Caco-2 (cell line): ENCODE measurements at regions not wholly inside any gene's neighbourhood (a gene's known extent, or its start where the extent isn't known, plus 50 kb on each side); places are given as distances from the start of the nearest gene placed in this dataset.

Source experiments
- BruUV-seq: library from RNA; stranded (reverse); fragments of 400-500 nt; replicated peaks from 2 replicates; lab custom pipeline; 2021; lab: Mats Ljungman, UMichigan
- CTCF ChIA-PET: fragments of 300-600 bp; sonication (Branson Sonifier 250); formaldehyde crosslinking; loops from one replicate; lab custom pipeline; 2022; ENCODE audit warnings: antibody characterized with exemption; lab: Charles Lee
- POLR2A ChIA-PET: fragments of 300-600 bp; sonication (Branson Sonifier 250); formaldehyde crosslinking; loops from one replicate; lab custom pipeline; 2022; ENCODE audit warnings: antibody characterized with exemption; lab: Charles Lee
- DNase-seq, 2 experiments: peaks; one replicate each; pipeline versions ENCODE4 v3.0.0 to v3.0.0-alpha.2; 2020 to 2022
- H3K27me3 ChIP-seq: replicated peaks from 2 replicates; pipeline ENCODE4 v1.6.0; 2011; ENCODE audit warnings: low read length; ENCODE audit not compliant: control insufficient read depth, insufficient read depth
- H3K36me3 ChIP-seq: 2 replicates; pipeline ENCODE4 v1.5.1; 2011; ENCODE audit warnings: low read length; ENCODE audit not compliant: control insufficient read depth, insufficient read depth
- H3K4me1 ChIP-seq: fragments of 250-450 bp; sonication (Bioruptor Pico); 2 replicates; pipeline ENCODE4 v1.5.1; 2020; ENCODE audit warnings: mild to moderate bottlenecking
- H3K4me3 ChIP-seq: 2 replicates; pipeline ENCODE4 v1.5.1; 2011; ENCODE audit warnings: low read depth, mild to moderate bottlenecking, control low read depth, low read length
- H3K9me3 ChIP-seq: fragments of 250-450 bp; sonication (Bioruptor Pico); 2 replicates; pipeline ENCODE4 v1.5.1; 2020; ENCODE audit warnings: mild to moderate bottlenecking, moderate library complexity
- H3K27ac Mint-ChIP-seq: one replicate; pipeline ENCODE4 v1.8.0; 2022; ENCODE audit warnings: mixed read lengths; ENCODE audit not compliant: unreplicated experiment
- H3K27me3 Mint-ChIP-seq: one replicate; pipeline ENCODE4 v1.8.0; 2022; ENCODE audit warnings: mixed read lengths; ENCODE audit not compliant: insufficient read depth, unreplicated experiment
- H3K36me3 Mint-ChIP-seq: one replicate; pipeline ENCODE4 v1.8.0; 2022; ENCODE audit warnings: mild to moderate bottlenecking, mixed read lengths; ENCODE audit not compliant: insufficient read depth, unreplicated experiment
- H3K4me1 Mint-ChIP-seq: one replicate; pipeline ENCODE4 v1.8.0; 2022; ENCODE audit warnings: low read depth, mixed read lengths; ENCODE audit not compliant: unreplicated experiment
- H3K4me3 Mint-ChIP-seq: one replicate; pipeline ENCODE4 v1.8.0; 2022; ENCODE audit warnings: mild to moderate bottlenecking, moderate library complexity, mixed read lengths; ENCODE audit not compliant: unreplicated experiment
- H3K9me3 Mint-ChIP-seq: one replicate; pipeline ENCODE4 v1.8.0; 2022; ENCODE audit warnings: mixed read lengths; ENCODE audit not compliant: unreplicated experiment
- intact Hi-C: fragments of 100-400 bp; cut with micrococcal nuclease; formaldehyde crosslinking; loops from one replicate; pipeline ENCODE4 v1.10.0; 2022; ENCODE audit not compliant: unreplicated experiment
- TF ChIP-seq, protein P1 (sequence below), 2 experiments: fragments of 200-600 bp in 1 of 2; IDR thresholded peaks; 1 replicate in 1 of 2; 2 replicates in 1 of 2; pipeline versions ENCODE4 v1.5.1 to v1.8.0; 2011 to 2022; ENCODE audit warnings: antibody characterized with exemption in 1 of 2, control low read depth in 1 of 2, inconsistent platforms in 1 of 2, low read depth in 1 of 2, low read length in 1 of 2, mild to moderate bottlenecking in 1 of 2, moderate library complexity in 1 of 2; ENCODE audit not compliant: insufficient read depth in 1 of 2, severe bottlenecking in 1 of 2, unreplicated experiment in 1 of 2

DNA sequence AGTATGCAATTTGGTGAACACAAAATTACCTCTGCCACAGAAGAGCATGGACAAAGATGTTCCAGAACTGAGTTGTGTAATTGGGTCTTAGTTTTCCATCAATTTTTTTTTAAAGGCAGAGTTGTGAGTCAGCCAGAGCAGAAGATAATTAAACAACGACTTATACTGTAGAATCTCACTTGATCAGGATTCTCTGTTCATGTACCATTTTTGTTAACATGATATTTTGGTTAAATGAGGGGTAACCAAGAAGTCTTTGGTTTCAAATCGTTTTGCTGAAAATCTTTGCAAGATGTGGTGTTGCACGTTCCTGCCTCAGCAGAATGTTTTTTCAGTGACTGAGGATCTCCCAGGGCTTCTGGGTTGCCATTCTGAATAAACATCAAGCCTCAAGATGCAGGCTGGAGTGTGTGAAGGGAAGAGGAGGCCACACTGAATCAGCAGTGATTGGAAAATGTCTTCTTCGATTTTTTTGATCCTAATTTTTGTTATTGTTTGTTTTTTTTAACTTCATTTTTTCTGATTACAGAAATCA is 232.6 kb upstream of the IRX3 start:
- H3K4me3 ChIP-seq = no peak overlapping the region
- no peaks in the 10 kb centered on the region for H3K27me3 ChIP-seq
- Mint-ChIP-seq H3K27ac (no peak overlapping the region), H3K36me3 (no peaks in the 10 kb centered on the region), H3K27me3 (no peaks in the 10 kb centered on the region), H3K4me1 (no peaks in the 10 kb centered on the region), H3K9me3 (peaks cover 10% of the 10 kb centered on the region), H3K4me3 (no peak overlapping the region)
- BruUV-seq = no TSS peak
- TF ChIP-seq, protein P1, sequence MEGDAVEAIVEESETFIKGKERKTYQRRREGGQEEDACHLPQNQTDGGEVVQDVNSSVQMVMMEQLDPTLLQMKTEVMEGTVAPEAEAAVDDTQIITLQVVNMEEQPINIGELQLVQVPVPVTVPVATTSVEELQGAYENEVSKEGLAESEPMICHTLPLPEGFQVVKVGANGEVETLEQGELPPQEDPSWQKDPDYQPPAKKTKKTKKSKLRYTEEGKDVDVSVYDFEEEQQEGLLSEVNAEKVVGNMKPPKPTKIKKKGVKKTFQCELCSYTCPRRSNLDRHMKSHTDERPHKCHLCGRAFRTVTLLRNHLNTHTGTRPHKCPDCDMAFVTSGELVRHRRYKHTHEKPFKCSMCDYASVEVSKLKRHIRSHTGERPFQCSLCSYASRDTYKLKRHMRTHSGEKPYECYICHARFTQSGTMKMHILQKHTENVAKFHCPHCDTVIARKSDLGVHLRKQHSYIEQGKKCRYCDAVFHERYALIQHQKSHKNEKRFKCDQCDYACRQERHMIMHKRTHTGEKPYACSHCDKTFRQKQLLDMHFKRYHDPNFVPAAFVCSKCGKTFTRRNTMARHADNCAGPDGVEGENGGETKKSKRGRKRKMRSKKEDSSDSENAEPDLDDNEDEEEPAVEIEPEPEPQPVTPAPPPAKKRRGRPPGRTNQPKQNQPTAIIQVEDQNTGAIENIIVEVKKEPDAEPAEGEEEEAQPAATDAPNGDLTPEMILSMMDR (IDR thresholded peaks at IDR 0.05; ENCODE audit: insufficient read depth in 1 of 2, low read depth in 1 of 2, low read length in 1 of 2, severe bottlenecking in 1 of 2, unreplicated experiment in 1 of 2) = no peak
- H3K4me1 ChIP-seq = no peaks in the 10 kb centered on the region
- no peaks in the 10 kb centered on the region for H3K36me3 ChIP-seq
- no peaks in the 10 kb centered on the region for H3K9me3 ChIP-seq
- ChIA-PET POLR2A (no interaction called here), CTCF (no interaction called here)
- no peak for DNase-seq
- intact Hi-C loops = no loop called here

DNA sequence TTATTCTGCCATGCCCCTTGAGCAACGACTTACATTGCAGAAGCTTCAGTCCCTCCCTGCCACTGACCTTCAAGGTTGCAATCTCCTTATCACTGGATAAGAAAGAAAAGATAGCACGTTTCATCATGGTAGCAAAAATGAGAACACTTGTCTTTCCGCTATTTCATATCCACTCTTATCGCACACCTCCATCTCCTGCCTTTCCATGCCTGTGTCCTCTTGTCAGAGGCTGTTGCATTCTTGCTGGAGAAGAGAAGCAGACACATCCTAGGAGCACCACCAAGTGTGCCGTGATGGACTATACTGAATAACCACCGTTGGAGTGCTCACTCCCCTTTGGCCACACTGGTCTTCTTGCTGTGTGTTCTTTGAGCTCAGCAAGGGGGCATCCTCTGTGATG is 230.6 kb upstream of the IRX3 start:
- no peaks in the 10 kb centered on the region for H3K4me1 ChIP-seq
- H3K4me3 ChIP-seq = no peak overlapping the region
- no peaks in the 10 kb centered on the region for H3K27me3 ChIP-seq
- ChIA-PET CTCF (no interaction called here), POLR2A (no interaction called here)
- TF ChIP-seq, protein P1 (IDR thresholded peaks at IDR 0.05; ENCODE audit: insufficient read depth in 1 of 2, low read depth in 1 of 2, low read length in 1 of 2, severe bottlenecking in 1 of 2, unreplicated experiment in 1 of 2) = no peak
- intact Hi-C loops = no loop called here
- H3K36me3 Mint-ChIP-seq = no peaks in the 10 kb centered on the region
- peaks cover 10% of the 10 kb centered on the region for H3K9me3 Mint-ChIP-seq
- no peak for DNase-seq
- no TSS peak for BruUV-seq
- no peak overlapping the region for H3K4me3 Mint-ChIP-seq
- no peaks in the 10 kb centered on the region for H3K36me3 ChIP-seq
- H3K27me3 Mint-ChIP-seq = no peaks in the 10 kb centered on the region
- no peak overlapping the region for H3K27ac Mint-ChIP-seq
- no peaks in the 10 kb centered on the region for H3K9me3 ChIP-seq
- no peaks in the 10 kb centered on the region for H3K4me1 Mint-ChIP-seq

DNA sequence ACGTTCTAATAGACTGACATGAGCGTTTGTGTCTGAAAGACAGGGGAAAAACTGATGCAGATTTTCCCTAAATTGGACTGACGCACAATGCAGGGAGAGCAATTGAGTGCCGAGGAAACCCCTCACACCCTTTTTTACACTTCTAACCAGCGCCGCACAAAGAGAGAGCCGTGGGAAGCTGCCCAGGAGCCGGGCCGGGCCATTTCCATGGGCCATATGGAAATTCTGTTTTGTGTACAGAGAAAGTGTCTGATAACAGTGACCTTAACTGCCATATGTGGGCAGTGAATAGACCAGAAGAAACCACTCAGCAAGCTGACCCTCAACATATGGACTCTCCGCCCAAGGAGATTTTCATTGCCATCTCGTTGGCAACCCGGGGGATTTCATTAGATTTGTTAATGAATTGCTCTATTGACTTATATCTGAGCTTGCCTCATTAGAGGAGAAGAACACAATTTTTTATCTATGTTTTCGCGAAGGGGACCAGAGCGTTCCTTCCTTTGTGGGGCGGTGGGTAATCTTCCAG is 225.9 kb upstream of the IRX3 start:
- Histone ChIP-seq H3K36me3 (no peaks in the 10 kb centered on the region), H3K4me1 (no peaks in the 10 kb centered on the region), H3K9me3 (no peaks in the 10 kb centered on the region), H3K27me3 (no peaks in the 10 kb centered on the region), H3K4me3 (no peak overlapping the region)
- BruUV-seq = no TSS peak
- ChIA-PET POLR2A (no interaction called here), CTCF (no interaction called here)
- H3K27me3 Mint-ChIP-seq = no peaks in the 10 kb centered on the region
- no peaks in the 10 kb centered on the region for H3K36me3 Mint-ChIP-seq
- DNase-seq = no peak
- H3K27ac Mint-ChIP-seq = no peak overlapping the region
- no peaks in the 10 kb centered on the region for H3K9me3 Mint-ChIP-seq
- TF ChIP-seq, protein P1 (IDR thresholded peaks at IDR 0.05; ENCODE audit: insufficient read depth in 1 of 2, low read depth in 1 of 2, low read length in 1 of 2, severe bottlenecking in 1 of 2, unreplicated experiment in 1 of 2) = no peak
- no peak overlapping the region for H3K4me3 Mint-ChIP-seq
- intact Hi-C loops = no loop called here
- peaks cover 6% of the 10 kb centered on the region for H3K4me1 Mint-ChIP-seq
